ENCODE measurements at regions not wholly inside any gene's neighbourhood (a gene's known extent, or its start where the extent isn't known, plus 50 kb on each side); places are given as distances from the start of the nearest gene placed in this dataset.

GRCh38 chrX:39915081-39915480 lies 182.7 kb downstream of the BCOR start:
- no peak for TF ChIP-seq POLR2A (IDR thresholded peaks at IDR 0.05)
- TF ChIP-seq, protein P1, sequence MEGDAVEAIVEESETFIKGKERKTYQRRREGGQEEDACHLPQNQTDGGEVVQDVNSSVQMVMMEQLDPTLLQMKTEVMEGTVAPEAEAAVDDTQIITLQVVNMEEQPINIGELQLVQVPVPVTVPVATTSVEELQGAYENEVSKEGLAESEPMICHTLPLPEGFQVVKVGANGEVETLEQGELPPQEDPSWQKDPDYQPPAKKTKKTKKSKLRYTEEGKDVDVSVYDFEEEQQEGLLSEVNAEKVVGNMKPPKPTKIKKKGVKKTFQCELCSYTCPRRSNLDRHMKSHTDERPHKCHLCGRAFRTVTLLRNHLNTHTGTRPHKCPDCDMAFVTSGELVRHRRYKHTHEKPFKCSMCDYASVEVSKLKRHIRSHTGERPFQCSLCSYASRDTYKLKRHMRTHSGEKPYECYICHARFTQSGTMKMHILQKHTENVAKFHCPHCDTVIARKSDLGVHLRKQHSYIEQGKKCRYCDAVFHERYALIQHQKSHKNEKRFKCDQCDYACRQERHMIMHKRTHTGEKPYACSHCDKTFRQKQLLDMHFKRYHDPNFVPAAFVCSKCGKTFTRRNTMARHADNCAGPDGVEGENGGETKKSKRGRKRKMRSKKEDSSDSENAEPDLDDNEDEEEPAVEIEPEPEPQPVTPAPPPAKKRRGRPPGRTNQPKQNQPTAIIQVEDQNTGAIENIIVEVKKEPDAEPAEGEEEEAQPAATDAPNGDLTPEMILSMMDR (IDR thresholded peaks at IDR 0.05): no peak
- H3K36me3 ChIP-seq: no peaks in the 10 kb centered on the region
- H3K4me1 ChIP-seq: no peaks in the 10 kb centered on the region
- H3K9me3 ChIP-seq: no peaks in the 10 kb centered on the region
- no peak overlapping the region for H3K27ac ChIP-seq
- DNase-seq: no peak
- no peak overlapping the region for H3K4me3 ChIP-seq
- intact Hi-C loops (cut with DNase I; ENCODE audit: low total_unique reads): no loop called here
- no peaks in the 10 kb centered on the region for H3K27me3 ChIP-seq

- Histone ChIP-seq H3K27ac (no peak overlapping the region), H3K9me3 (no peaks in the 10 kb centered on the region), H3K4me1 (no peaks in the 10 kb centered on the region), H3K27me3 (no peaks in the 10 kb centered on the region), H3K4me3 (no peak overlapping the region), H3K36me3 (no peaks in the 10 kb centered on the region)
- intact Hi-C loops (cut with DNase I; ENCODE audit: low total_unique reads): no loop called here
- DNase-seq: no peak
- no peak for TF ChIP-seq POLR2A (IDR thresholded peaks at IDR 0.05)
- TF ChIP-seq, protein P1 (IDR thresholded peaks at IDR 0.05): no peak
These were observed 182.2 kb downstream of the BCOR start for GRCh38 chrX:39915596-39915995.

- intact Hi-C loops (cut with DNase I; ENCODE audit: low total_unique reads): no loop called here
These were observed 175.9 kb downstream of the BCOR start for GRCh38 chrX:39921838-39922237.

DNA sequence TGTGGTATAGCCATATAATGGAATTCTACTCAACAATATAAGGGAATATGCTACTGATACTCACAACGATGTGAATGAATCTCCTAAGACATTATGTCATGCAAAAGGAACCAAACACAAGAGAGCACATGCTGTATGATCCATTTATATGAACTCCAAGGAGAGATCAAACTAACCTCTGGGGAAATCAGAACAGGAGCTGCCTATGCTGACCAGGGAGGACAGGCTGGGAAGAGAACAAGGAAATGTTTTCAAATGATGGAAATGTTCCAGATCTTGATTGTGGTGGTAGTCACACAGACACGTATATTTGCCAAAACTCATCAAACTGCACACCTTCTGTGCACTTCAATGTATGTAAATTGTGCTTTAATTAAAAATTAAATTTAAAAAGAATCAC lies 175.3 kb downstream of the BCOR start:
- H3K4me1 ChIP-seq: no peaks in the 10 kb centered on the region
- no peak for DNase-seq
- no peaks in the 10 kb centered on the region for H3K27me3 ChIP-seq
- no peaks in the 10 kb centered on the region for H3K9me3 ChIP-seq
- no peak overlapping the region for H3K4me3 ChIP-seq
- TF ChIP-seq, protein P1 (IDR thresholded peaks at IDR 0.05): no peak
- TF ChIP-seq POLR2A (IDR thresholded peaks at IDR 0.05): no peak
- H3K27ac ChIP-seq: no peak overlapping the region
- no peaks in the 10 kb centered on the region for H3K36me3 ChIP-seq
- intact Hi-C loops (cut with DNase I; ENCODE audit: low total_unique reads): no loop called here

More at GRCh38 chrX:39921838-39922237, 175.9 kb downstream of the BCOR start:
- Histone ChIP-seq H3K27me3 (no peaks in the 10 kb centered on the region), H3K4me3 (no peak overlapping the region), H3K36me3 (no peaks in the 10 kb centered on the region), H3K27ac (no peak overlapping the region), H3K9me3 (no peaks in the 10 kb centered on the region), H3K4me1 (no peaks in the 10 kb centered on the region)
- no peak for DNase-seq
- TF ChIP-seq, protein P1 (IDR thresholded peaks at IDR 0.05): no peak
- TF ChIP-seq POLR2A (IDR thresholded peaks at IDR 0.05): no peak

GRCh38 chrX:39922926-39923325 lies 174.8 kb downstream of the BCOR start:
- H3K27me3 ChIP-seq: no peaks in the 10 kb centered on the region
- H3K9me3 ChIP-seq: no peaks in the 10 kb centered on the region
- H3K27ac ChIP-seq: no peak overlapping the region
- TF ChIP-seq, protein P1 (IDR thresholded peaks at IDR 0.05): no peak
- no peak for TF ChIP-seq POLR2A (IDR thresholded peaks at IDR 0.05)
- intact Hi-C loops (cut with DNase I; ENCODE audit: low total_unique reads): no loop called here
- H3K4me1 ChIP-seq: no peaks in the 10 kb centered on the region
- DNase-seq: no peak
- no peaks in the 10 kb centered on the region for H3K36me3 ChIP-seq
- no peak overlapping the region for H3K4me3 ChIP-seq

Data from uterus (tissue), 3 donors.